Pancreas (tissue), 10 donors: ENCODE measurements at regions not wholly inside any gene's neighbourhood (a gene's known extent, or its start where the extent isn't known, plus 50 kb on each side); places are given as distances from the start of the nearest gene placed in this dataset.

ENCODE experiments used
- ATAC-seq, 4 donors: fragments of 200-7000 bp; cut with Tn5 transposase; one replicate each; pipeline versions ENCODE4 v1.8.0 to v1.9.1; 2020; ENCODE audit warnings: mild to moderate bottlenecking in 4 of 4, moderate library complexity in 4 of 4
- DNase-seq, 6 donors: peaks; one replicate each; pipeline ENCODE4 v3.0.0-alpha.2; 2020
- FAIRE-seq: peaks from 2 replicates; lab custom pipeline; 2012; peaks lifted over from hg19 to GRCh38; lab: Jason Lieb, UNC
- H3K27ac ChIP-seq, 4 donors: fragments of 200-600 bp; sonication (generic); 1 replicate in 3 of 4; 2 replicates in 1 of 4; pipeline versions ENCODE4 v1.5.0 to v1.8.0; 2020
- H3K27me3 ChIP-seq, 4 donors: fragments of 200-600 bp; one replicate each; pipeline ENCODE4 v1.8.0; 2021
- H3K36me3 ChIP-seq, 3 donors: fragments of 200-600 bp; sonication (generic) in 1 of 3; one replicate each; pipeline versions ENCODE4 v1.5.0 to v1.8.0; 2020 to 2021
- H3K4me1 ChIP-seq, 3 donors: fragments of 200-600 bp; one replicate each; pipeline ENCODE4 v1.8.0; 2021
- H3K4me3 ChIP-seq, 4 donors: fragments of 200-600 bp; sonication (generic) in 2 of 4; one replicate each; pipeline versions ENCODE4 v1.5.0 to v1.8.0; 2020 to 2021
- H3K9me3 ChIP-seq, 4 donors: fragments of 200-600 bp; one replicate each; pipeline ENCODE4 v1.8.0; 2021
- CTCF ChIP-seq, 4 donors: fragments of 200-600 bp; sonication (generic) in 3 of 4; IDR thresholded peaks; one replicate each; pipeline versions ENCODE4 v1.5.0 to v1.8.0; 2021; ENCODE audit warnings: antibody characterized with exemption in 4 of 4
- WGBS, 2 donors: extraction: QIAGEN DNeasy Blood & Tissue Kit; methylation state at CpG; one replicate each; pipeline ENCODE4 v1.1.7; 2013; 5-methylcytosine and 5-hydroxymethylcytosine counted together
- intact Hi-C, 3 donors: fragments of 100-400 bp; cut with DNase I; formaldehyde crosslinking; loops; one replicate each; pipeline versions ENCODE4 v1.11.1 to v1.14.2; 2022
- donor health status: healthy with polysubstance abuse.
- donor health status: DM: no; HTN: no; CAD: no; lungs with moderate emphysema.
- donor health status: DM: no; HTN: no; CAD: no.
- donor health status: control.
- donor health status: control.
- donor health status: Bipolar disorder and iron deficiency.
- donor health status: DM: yes; HTN: yes; CAD: no.
- donor health status: DM: no; HTN: no; CAD: no.
- donor health status: DM: no; HTN: no; CAD: no.
- donor health status: DM: yes; HTN: yes; CAD: no.

DNA sequence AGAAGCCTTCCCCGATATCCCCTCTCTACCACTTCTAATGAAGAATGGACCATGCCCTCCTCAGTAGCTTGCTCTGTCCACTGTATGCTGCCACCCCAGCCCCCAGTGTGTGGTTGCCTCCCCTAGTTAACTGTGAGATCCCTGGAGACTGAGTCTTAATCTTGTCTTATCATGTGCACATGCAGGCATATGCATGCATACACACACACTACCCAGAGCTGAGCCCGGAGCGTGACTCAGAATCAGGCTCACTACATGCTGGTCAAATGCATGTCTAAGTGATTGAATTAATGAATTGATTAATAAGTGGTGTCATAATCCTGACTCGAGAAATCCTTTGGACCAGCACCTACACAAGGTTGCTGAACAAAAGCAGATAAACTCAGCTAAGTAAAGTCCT lies 99.4 kb downstream of the CCT6B start:
- whole genome bisulfite sequencing, 2 donors, result 80 to 82% methylated on average over 4 of the region's 4 CpGs
- FAIRE-seq, result no peak

GRCh38 chr17:34859652-34860051 lies 101.6 kb downstream of the CCT6B start:
- FAIRE-seq (no peak), DNase-seq (no peak), ATAC-seq (no peak)
- Histone ChIP-seq H3K27me3 (no peaks in the 10 kb centered on the region), H3K4me1 (no peaks in the 10 kb centered on the region), H3K9me3 (no peaks in the 10 kb centered on the region), H3K4me3 (no peak overlapping the region), H3K36me3 (no peaks in the 10 kb centered on the region), H3K27ac (no peak overlapping the region)
- TF ChIP-seq CTCF (IDR thresholded peaks at IDR 0.05), result no peak
- intact Hi-C loops, result no loop called here
- 41 to 61% methylated on average over 5 of the region's 5 CpGs for WGBS, 2 donors

More for the DNA sequence above, 99.4 kb downstream of the CCT6B start:
- H3K4me1 ChIP-seq, result no peaks in the 10 kb centered on the region
- no peak overlapping the region for H3K4me3 ChIP-seq
- H3K9me3 ChIP-seq, result no peaks in the 10 kb centered on the region
- intact Hi-C loops, result no loop called here
- no peak for TF ChIP-seq CTCF (IDR thresholded peaks at IDR 0.05)
- no peak overlapping the region for H3K27ac ChIP-seq
- H3K36me3 ChIP-seq, result no peaks in the 10 kb centered on the region
- no peaks in the 10 kb centered on the region for H3K27me3 ChIP-seq
- no peak for DNase-seq
- no peak for ATAC-seq

DNA sequence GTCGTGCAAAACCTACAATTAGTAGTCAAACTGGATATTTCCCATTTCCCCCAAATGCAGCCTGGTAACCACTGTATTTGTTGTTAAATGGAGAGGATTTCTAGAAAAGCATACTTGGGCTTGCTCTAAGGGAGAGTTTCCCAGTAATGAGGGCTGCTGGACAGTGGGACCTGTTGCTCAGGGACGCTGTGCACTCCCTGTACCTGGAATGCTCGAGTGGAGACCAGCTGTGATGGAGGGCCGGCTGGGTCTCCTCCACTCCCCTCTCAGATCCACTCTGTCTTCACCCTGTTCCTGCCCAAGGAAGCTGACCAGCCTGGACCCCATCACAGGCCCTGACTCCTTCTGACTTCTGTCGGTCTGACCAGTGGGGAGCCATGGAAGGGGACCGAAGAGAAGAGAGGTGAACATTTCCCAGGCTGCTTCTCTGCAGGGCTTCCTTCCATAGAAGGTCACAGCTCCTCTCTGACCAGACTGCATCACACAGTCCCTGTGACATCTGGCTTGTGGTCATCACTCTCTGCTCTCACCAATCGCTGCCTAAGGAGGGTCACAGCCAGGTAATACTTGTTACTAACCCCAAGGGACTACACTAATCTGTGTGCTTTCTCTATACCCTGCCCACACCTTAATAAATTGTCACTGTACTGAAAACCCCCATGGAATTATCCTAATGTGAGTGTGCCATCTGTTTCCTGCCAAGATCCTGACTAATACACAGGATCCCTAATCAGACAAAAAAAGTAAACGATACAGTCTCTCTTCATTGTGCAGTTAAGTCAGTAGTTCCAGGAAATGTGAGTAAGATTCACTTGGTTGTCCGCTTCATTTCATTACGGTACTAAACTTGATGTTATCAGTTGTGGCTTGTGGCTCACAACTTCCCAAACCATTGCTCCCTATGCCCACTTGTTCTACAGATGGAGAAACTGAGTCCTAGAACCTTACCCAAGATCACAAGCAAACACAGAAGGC lies 102.4 kb downstream of the CCT6B start:
- Histone ChIP-seq H3K27me3 (no peaks in the 10 kb centered on the region), H3K4me1 (no peaks in the 10 kb centered on the region), H3K27ac (no peak overlapping the region), H3K4me3 (no peak overlapping the region), H3K9me3 (no peaks in the 10 kb centered on the region), H3K36me3 (no peaks in the 10 kb centered on the region)
- TF ChIP-seq CTCF (IDR thresholded peaks at IDR 0.05), result no peak
- DNase-seq (no peak), FAIRE-seq (no peak), ATAC-seq (no peak)
- intact Hi-C loops, result no loop called here
- WGBS, 2 donors, result 45 to 48% methylated on average over 10 of the region's 10 CpGs

GRCh38 chr17:34853924-34854323 lies 107.3 kb downstream of the CCT6B start:
- no peak for TF ChIP-seq CTCF (IDR thresholded peaks at IDR 0.05)
- FAIRE-seq (no peak), ATAC-seq (no peak), DNase-seq (no peak)
- Histone ChIP-seq H3K27ac (no peak overlapping the region), H3K4me3 (no peak overlapping the region), H3K4me1 (no peaks in the 10 kb centered on the region), H3K27me3 (no peaks in the 10 kb centered on the region), H3K36me3 (no peaks in the 10 kb centered on the region), H3K9me3 (no peaks in the 10 kb centered on the region)
- 55 to 56% methylated on average over 4 of the region's 4 CpGs for WGBS, 2 donors
- intact Hi-C loops, result no loop called here

- ATAC-seq, result no peak
- no peaks in the 10 kb centered on the region for H3K36me3 ChIP-seq
- no peak overlapping the region for H3K4me3 ChIP-seq
- no peak overlapping the region for H3K27ac ChIP-seq
- no peaks in the 10 kb centered on the region for H3K27me3 ChIP-seq
- no peaks in the 10 kb centered on the region for H3K4me1 ChIP-seq
- no peaks in the 10 kb centered on the region for H3K9me3 ChIP-seq
- no peak for FAIRE-seq
- DNase-seq, result no peak
- TF ChIP-seq CTCF (IDR thresholded peaks at IDR 0.05), result no peak
- intact Hi-C loops, result no loop called here
- 75 to 78% methylated on average over 5 of the region's 5 CpGs for WGBS, 2 donors
Observed at GRCh38 chr17:34852614-34853013, 108.6 kb downstream of the CCT6B start.
